Endothelial cell of umbilical vein (primary cell): ENCODE measurements at regions not wholly inside any gene's neighbourhood (a gene's known extent, or its start where the extent isn't known, plus 50 kb on each side); places are given as distances from the start of the nearest gene placed in this dataset.

ENCODE experiments used
- EZH2 ChIP-seq: IDR thresholded peaks from 2 replicates; pipeline ENCODE4 v1.6.1; 2012; ENCODE audit warnings: borderline replicate concordance, low read depth, mild to moderate bottlenecking, moderate library complexity, low read length, inconsistent platforms; ENCODE audit not compliant: severe bottlenecking
- FOS ChIP-seq: IDR thresholded peaks from 2 replicates; pipeline ENCODE4 v1.6.1; 2011; ENCODE audit warnings: mild to moderate bottlenecking, low read length, moderate library complexity, borderline replicate concordance; ENCODE audit not compliant: insufficient read depth
- JUN ChIP-seq: IDR thresholded peaks from 2 replicates; pipeline ENCODE4 v1.6.1; 2011; ENCODE audit warnings: borderline replicate concordance, low read depth; ENCODE audit not compliant: insufficient read length, insufficient read depth
- MYC ChIP-seq: IDR thresholded peaks from one replicate; pipeline ENCODE4 v1.6.1; 2011; ENCODE audit warnings: mild to moderate bottlenecking, low read depth, low read length
- POLR2A ChIP-seq: IDR thresholded peaks from 2 replicates; pipeline ENCODE4 v1.6.1; 2012; ENCODE audit warnings: low read depth, mild to moderate bottlenecking, control low read depth, low read length
- POLR2AphosphoS5 ChIP-seq: IDR thresholded peaks from 2 replicates; pipeline ENCODE4 v1.6.1; 2012; ENCODE audit warnings: low read depth, mild to moderate bottlenecking, control low read depth, low read length, moderate library complexity; ENCODE audit not compliant: insufficient read depth
- TF ChIP-seq, protein P1 (sequence below), 2 donors: IDR thresholded peaks; 1 replicate in 1 of 2; 2 replicates in 1 of 2; pipeline ENCODE4 v1.5.1; 2011; ENCODE audit warnings: low read length in 2 of 2, mild to moderate bottlenecking in 2 of 2, moderate library complexity in 2 of 2, control low read depth in 1 of 2, inconsistent platforms in 1 of 2, low read depth in 1 of 2; ENCODE audit not compliant: insufficient read depth in 1 of 2; ENCODE audit errors: extremely low read depth in 1 of 2
- TF ChIP-seq, protein P2 (sequence below): IDR thresholded peaks from 2 replicates; pipeline ENCODE4 v1.6.1; 2011; ENCODE audit not compliant: insufficient read depth, insufficient read length

DNA sequence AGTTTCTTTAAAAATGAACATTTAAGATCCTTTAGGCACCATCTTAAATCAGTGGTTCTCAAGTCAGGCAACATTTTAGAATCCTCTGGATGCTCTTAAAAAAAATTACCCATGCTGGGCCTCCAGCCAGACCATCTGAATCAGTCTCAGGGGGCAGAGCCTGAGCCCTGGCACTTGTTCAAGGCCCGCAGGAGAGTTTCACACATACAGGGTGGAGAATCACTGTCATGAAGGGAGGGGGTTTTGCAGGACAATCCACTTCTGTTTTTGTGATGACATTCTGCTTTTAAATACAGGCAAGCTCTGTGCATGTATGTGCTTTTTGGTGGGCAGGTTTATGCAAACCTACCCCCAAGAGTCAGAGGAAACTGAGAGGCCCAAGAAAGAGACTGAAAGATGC, 268.6 kb downstream of the SEC23IP start:
- TF ChIP-seq, protein P1, sequence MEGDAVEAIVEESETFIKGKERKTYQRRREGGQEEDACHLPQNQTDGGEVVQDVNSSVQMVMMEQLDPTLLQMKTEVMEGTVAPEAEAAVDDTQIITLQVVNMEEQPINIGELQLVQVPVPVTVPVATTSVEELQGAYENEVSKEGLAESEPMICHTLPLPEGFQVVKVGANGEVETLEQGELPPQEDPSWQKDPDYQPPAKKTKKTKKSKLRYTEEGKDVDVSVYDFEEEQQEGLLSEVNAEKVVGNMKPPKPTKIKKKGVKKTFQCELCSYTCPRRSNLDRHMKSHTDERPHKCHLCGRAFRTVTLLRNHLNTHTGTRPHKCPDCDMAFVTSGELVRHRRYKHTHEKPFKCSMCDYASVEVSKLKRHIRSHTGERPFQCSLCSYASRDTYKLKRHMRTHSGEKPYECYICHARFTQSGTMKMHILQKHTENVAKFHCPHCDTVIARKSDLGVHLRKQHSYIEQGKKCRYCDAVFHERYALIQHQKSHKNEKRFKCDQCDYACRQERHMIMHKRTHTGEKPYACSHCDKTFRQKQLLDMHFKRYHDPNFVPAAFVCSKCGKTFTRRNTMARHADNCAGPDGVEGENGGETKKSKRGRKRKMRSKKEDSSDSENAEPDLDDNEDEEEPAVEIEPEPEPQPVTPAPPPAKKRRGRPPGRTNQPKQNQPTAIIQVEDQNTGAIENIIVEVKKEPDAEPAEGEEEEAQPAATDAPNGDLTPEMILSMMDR (IDR thresholded peaks at IDR 0.05; ENCODE audit: extremely low read depth in 1 of 2, insufficient read depth in 1 of 2, low read depth in 1 of 2, low read length in 2 of 2), result no peak
- TF ChIP-seq, protein P2, sequence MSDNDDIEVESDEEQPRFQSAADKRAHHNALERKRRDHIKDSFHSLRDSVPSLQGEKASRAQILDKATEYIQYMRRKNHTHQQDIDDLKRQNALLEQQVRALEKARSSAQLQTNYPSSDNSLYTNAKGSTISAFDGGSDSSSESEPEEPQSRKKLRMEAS, result no peak
- TF ChIP-seq EZH2 (no peak), POLR2A (no peak), FOS (no peak), POLR2AphosphoS5 (no peak), JUN (no peak), MYC (no peak)
